ENCODE measurements at regions not wholly inside any gene's neighbourhood (a gene's known extent, or its start where the extent isn't known, plus 50 kb on each side); places are given as distances from the start of the nearest gene placed in this dataset.

GRCh38 chr2:150091846-150092245, 395.6 kb downstream of the RND3 start:
- ChIA-PET POLR2A (no interaction called here), CTCF (no interaction called here)
- BruUV-seq (replicated peaks), result no TSS peak
- Histone ChIP-seq H3K27ac (ENCODE audit: low read length) (no peak overlapping the region), H3K4me1 (ENCODE audit: control insufficient read depth, insufficient read depth, low read length) (no peaks in the 10 kb centered on the region), H3K4me3 (ENCODE audit: low read depth in 2 of 2, low read length in 2 of 2) (no peak overlapping the region), H3K27me3 (ENCODE audit: control insufficient read depth, insufficient read depth, low read length) (no peaks in the 10 kb centered on the region), H3K9me3 (ENCODE audit: control insufficient read depth, insufficient read depth, low read depth, low read length) (no peaks in the 10 kb centered on the region), H3K36me3 (ENCODE audit: control insufficient read depth, insufficient read depth, low read length) (no peaks in the 10 kb centered on the region)
- in situ Hi-C loops (cut with HindIII; ENCODE audit: low pct_unique_long_range_greater_than_20kb, low sequenced_read_pairs), result no loop called here
- intact Hi-C loops (cut with micrococcal nuclease; ENCODE audit: unreplicated experiment), result no loop called here
- no peak for ATAC-seq
- TF ChIP-seq CTCF (IDR thresholded peaks at IDR 0.05), result no peak
- no peak for TF ChIP-seq POLR2AphosphoS5 (IDR thresholded peaks at IDR 0.05; ENCODE audit: low read depth, low read length)
- TF ChIP-seq TCF7L2 (IDR thresholded peaks at IDR 0.05; ENCODE audit: low read depth, low read length), result no peak
- TF ChIP-seq, protein P1, sequence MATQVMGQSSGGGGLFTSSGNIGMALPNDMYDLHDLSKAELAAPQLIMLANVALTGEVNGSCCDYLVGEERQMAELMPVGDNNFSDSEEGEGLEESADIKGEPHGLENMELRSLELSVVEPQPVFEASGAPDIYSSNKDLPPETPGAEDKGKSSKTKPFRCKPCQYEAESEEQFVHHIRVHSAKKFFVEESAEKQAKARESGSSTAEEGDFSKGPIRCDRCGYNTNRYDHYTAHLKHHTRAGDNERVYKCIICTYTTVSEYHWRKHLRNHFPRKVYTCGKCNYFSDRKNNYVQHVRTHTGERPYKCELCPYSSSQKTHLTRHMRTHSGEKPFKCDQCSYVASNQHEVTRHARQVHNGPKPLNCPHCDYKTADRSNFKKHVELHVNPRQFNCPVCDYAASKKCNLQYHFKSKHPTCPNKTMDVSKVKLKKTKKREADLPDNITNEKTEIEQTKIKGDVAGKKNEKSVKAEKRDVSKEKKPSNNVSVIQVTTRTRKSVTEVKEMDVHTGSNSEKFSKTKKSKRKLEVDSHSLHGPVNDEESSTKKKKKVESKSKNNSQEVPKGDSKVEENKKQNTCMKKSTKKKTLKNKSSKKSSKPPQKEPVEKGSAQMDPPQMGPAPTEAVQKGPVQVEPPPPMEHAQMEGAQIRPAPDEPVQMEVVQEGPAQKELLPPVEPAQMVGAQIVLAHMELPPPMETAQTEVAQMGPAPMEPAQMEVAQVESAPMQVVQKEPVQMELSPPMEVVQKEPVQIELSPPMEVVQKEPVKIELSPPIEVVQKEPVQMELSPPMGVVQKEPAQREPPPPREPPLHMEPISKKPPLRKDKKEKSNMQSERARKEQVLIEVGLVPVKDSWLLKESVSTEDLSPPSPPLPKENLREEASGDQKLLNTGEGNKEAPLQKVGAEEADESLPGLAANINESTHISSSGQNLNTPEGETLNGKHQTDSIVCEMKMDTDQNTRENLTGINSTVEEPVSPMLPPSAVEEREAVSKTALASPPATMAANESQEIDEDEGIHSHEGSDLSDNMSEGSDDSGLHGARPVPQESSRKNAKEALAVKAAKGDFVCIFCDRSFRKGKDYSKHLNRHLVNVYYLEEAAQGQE (IDR thresholded peaks at IDR 0.05; ENCODE audit: insufficient read depth in 1 of 2, low read depth in 2 of 2, low read length in 1 of 2), result no peak
- no peak for TF ChIP-seq SIN3A (IDR thresholded peaks at IDR 0.05; ENCODE audit: borderline replicate concordance, insufficient read depth, low read depth, low read length)
- no peak for DNase-seq (ENCODE audit: low read depth, low spot score)

GRCh38 chr2:150090031-150090430, 397.4 kb downstream of the RND3 start:
- TF ChIP-seq CTCF (IDR thresholded peaks at IDR 0.05) (no peak), POLR2AphosphoS5 (IDR thresholded peaks at IDR 0.05; ENCODE audit: low read depth, low read length) (no peak), SIN3A (IDR thresholded peaks at IDR 0.05; ENCODE audit: borderline replicate concordance, insufficient read depth, low read depth, low read length) (no peak), TCF7L2 (IDR thresholded peaks at IDR 0.05; ENCODE audit: low read depth, low read length) (no peak)
- TF ChIP-seq, protein P1 (IDR thresholded peaks at IDR 0.05; ENCODE audit: insufficient read depth in 1 of 2, low read depth in 2 of 2, low read length in 1 of 2), result no peak
- CTCF ChIA-PET, result no interaction called here
- no peaks in the 10 kb centered on the region for H3K36me3 ChIP-seq (ENCODE audit: control insufficient read depth, insufficient read depth, low read length)

More at GRCh38 chr2:150090031-150090430, 397.4 kb downstream of the RND3 start:
- H3K27ac ChIP-seq (ENCODE audit: low read length), result no peak overlapping the region
- no peaks in the 10 kb centered on the region for H3K9me3 ChIP-seq (ENCODE audit: control insufficient read depth, insufficient read depth, low read depth, low read length)
- DNase-seq (ENCODE audit: low read depth, low spot score), result no peak
- no peak overlapping the region for H3K4me3 ChIP-seq (ENCODE audit: low read depth in 2 of 2, low read length in 2 of 2)
- no peaks in the 10 kb centered on the region for H3K4me1 ChIP-seq (ENCODE audit: control insufficient read depth, insufficient read depth, low read length)
- no peaks in the 10 kb centered on the region for H3K27me3 ChIP-seq (ENCODE audit: control insufficient read depth, insufficient read depth, low read length)
- no peak for ATAC-seq
- in situ Hi-C loops (cut with HindIII; ENCODE audit: low pct_unique_long_range_greater_than_20kb, low sequenced_read_pairs) (no loop called here), intact Hi-C loops (cut with micrococcal nuclease; ENCODE audit: unreplicated experiment) (no loop called here)
- POLR2A ChIA-PET, result no interaction called here
- BruUV-seq (replicated peaks), result no TSS peak
